Stimulated activated CD4-positive, alpha-beta T cell treated with anti-CD3 and anti-CD28 coated beads, Interleukin-12 subunit alpha, Interleukin-12 subunit beta, amount 100 ng/mL, for 48 hours (primary cell): ENCODE measurements at regions not wholly inside any gene's neighbourhood (a gene's known extent, or its start where the extent isn't known, plus 50 kb on each side); places are given as distances from the start of the nearest gene placed in this dataset.

Experiments used
- DNase-seq, 3 donors: peaks; one replicate each; pipeline ENCODE4 v3.0.0-alpha.2; 2020; ENCODE audit warnings: low read depth in 2 of 3, low spot score in 1 of 3

DNA sequence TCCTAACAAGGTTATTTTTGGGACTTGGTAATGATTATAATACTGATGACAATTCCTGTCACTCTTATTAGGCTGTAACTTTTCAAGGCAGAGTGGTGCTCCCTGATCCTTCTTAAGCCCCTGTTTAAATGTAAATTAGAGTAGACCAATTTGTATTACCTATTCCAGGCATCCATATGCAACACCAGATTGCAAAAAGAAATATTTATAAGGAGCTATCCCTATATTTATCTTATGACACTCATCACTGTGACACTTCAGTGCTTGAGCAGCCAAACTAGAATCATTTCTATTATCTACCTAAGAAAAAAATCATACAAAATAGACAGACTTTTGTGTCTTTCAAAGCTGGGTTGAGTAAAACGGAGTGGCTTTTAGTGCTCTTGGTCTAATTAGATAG, 462.7 kb downstream of the ADGRL2 start:
- no peak for DNase-seq

DNA sequence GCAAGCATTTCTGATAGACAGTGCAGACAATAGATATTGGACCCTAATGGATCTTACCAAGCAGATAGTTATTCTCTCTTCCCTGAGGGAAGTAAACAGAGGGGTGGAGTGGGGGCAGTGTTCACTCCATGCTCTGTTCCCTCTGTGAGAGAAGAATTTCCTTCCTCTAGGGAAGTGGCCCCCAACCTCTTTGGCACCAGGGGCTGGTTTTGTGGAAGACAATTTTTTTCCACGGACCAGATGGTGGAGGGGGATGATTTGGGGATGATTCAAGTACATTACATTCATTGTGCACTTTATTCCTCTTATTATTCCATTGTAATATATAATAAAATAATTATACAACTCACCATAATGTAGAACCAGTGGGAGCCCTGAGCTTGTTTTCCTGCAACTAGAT, 459.9 kb downstream of the ADGRL2 start:
- DNase-seq, result no peak

DNA sequence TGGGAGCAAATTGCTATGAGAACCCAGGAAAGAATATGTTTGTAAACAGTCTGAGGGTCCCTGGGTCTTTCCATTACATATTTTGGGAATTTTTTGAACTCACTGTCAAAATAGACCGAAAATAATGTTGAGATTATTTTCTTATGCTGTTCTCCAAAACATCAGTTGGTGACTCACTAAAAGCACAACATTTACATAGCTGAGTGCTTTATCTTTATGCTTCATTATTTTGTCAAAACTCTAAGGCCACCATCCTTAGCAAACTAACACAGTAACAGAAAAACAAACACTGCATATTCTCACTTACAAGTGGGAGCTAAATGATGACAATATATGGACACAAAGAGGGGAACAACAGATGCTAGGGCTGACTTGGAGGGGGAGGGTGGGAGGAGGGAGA, 459.3 kb downstream of the ADGRL2 start:
- no peak for DNase-seq

DNA sequence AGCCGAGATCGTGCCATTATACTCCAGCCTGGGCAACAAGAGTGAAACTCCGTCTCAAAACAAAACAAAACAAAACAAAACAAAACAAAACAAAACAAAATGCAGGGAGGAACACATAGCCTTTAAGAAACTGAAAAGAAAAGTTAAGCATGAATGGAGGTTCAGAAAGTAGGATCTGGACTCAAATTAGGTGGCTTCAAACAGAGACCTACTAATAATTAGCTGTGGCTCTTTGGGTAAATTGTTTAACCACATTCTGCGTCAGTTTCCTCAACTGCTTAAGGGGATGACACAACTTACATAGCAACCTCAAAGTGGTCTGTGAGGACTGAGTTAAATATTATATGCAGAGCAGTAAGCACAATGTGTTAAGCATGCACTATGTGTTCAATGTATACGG, 458.2 kb downstream of the ADGRL2 start:
- no peak for DNase-seq

DNA sequence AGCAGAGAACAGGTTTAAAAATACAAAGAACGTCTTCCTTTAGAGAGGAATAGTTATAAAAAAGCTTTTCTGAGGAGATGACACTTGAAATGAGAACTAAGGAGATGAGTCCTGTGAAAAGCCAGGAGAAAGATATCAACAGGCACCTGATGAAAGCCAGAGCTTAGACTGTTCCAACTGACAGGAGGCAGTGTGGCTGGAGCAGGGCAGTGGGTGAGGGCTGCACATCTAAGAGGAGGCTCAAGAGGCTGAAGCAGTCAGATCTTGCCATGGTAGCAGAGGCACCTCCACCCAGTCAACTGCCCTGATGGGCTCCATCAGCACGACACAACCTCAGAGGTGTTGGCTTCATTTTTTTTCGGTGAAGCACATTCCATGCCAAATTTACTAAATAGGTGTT, 445.3 kb downstream of the ADGRL2 start:
- DNase-seq, result no peak

DNA sequence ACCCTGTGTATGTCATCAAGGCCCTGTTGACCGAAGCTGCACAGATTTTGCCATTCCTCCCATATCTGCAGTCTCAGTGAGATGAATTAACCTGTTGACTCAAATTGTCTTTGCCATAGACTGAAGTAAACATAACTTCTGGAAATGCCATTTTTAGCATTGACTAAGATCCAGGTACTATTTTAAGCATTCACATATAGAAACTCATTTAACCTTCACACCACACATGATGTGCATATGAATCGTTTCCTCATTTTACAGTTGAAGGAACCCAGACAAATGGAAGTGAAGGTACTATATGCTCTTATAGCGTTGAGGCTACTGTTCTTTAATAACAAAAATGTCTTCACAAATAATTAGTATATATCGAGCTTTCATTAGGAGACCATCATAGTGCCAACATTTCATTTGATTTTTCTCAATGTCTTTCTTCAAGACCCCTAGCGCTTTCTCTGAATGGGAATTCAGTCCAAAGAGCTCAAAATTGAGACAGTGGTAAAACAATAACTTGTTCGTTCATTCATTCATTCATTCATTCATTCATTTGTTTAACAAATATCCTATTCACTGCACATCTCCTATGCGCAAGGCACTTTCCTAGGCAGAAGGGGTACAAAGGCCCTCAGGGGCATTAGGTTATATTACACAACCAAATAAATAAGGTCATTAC, 444.7 kb downstream of the ADGRL2 start:
- DNase-seq, result no peak

DNA sequence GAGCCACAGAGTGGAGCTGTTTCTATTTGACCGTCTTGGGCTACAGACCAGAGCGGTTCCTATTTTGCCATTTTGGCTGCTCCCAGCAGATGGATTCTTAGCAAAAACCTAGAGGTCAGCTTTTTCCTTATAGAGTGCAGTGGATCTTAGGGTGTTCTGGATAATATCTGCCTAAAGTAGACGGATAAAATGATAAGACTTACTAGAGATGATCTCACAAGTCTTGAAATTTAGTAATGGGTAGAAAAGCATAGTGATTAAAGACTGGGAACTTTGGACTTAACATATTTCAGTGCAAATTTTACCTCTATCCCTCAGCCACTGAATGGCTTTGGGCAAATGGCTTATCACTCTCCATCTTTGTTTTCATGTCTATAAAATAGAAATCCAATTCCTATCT, 439.8 kb downstream of the ADGRL2 start:
- no peak for DNase-seq

DNA sequence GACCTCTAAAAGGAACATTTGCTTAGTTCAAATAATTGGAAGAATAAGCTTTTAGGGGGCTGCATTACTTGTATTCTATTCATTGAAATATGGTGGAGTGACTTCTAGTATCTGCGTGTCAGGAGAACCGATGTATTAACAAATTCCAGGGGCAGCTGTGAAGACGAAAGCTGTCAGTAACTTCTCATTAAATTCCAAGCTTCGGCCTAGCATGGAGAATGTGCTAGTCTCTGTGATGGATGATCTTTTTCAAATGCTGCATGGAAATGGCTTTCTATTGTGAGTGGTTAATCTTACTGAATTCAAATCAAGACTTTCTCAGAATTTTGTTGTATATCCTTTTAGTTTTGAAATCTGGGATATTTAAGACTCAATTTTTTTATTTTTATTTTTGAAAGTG, 429.9 kb downstream of the ADGRL2 start:
- DNase-seq, result no peak

DNA sequence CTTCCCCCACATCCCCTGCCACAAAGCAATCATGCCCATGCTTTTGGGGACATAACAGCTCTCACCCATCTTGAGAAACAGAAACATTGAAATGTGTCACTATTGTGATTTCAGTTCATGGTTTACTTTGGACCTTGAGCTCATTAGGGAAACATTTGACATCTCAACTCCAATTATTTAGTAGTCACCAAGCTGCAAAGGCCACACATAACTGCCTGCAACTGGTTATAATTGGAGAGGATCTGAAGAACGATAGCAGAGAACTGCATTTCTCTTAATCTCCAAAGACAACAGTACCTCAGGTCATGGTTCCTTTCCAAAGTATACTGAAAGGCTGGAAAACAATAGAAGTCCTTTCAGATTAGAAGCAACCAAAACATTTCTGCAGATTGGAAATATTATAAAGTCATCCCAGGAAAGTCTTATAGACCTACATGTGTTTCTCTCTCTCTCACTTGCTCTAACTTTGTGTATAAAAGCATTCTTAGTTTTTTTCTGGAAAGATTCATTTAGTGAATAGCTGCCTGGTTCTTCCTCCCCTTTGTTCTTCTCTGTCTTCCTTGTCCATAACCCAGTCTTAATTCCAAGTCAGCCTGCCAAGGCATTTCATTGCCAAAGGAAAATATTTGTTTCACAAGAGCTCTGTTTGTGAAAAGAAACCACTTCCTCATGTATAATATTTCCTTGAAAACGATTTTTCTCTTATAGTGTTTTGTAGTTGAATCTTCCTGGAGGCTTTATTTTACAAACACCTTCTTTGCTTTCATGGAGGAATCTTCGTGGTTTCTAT, 426.8 kb downstream of the ADGRL2 start:
- DNase-seq, result no peak

DNA sequence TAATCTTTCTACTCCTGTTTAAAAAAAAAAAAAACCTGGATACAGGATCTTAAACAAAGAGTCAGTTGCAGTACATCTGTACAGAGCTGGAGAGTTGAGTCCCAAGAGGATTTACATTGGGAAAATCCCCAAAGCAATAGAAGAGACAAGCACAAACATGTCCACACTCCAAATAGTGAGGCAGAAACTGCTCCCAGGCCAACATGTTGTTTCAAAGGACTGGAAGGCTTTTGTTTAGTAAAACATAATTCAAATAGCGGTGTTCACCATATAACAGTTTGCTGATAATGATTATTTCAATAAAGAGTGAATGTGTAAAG, 425.4 kb downstream of the ADGRL2 start:
- no peak for DNase-seq

DNA sequence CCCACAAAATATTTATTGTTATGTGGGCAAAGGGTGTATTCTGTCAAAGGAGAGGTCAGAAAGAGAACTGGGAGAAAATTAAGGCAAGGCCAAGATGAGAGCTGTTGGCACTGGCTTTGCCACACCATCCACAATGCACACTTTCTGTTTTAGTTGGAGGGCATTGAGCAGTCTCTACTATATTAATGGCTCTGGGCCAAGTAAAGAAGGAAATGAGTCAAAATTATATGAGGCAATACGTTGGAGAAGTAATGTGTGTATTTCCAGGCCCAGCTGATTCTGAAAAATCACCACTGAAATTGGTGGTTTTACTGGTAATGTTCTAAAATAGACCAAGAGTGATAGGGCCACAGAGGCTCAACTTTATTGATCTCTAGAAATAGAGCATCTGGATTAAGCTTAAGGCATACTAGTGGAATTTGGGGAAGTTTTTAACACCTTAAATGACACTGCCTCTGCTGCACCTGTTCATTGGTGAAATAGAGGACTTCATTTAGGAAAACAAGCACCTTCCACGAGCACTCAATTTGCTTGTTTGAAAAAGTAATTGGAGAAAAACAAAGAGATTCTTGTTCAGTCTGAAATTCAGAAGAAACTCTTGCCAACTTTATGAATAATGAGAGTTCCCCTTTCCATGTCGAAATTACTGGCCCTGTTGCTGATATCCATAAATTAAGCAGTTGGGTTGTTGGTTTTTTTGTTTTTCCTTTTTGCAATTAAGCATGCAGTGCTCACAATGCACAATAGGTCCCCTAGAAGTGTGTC, 424.9 kb downstream of the ADGRL2 start:
- DNase-seq, result no peak

DNA sequence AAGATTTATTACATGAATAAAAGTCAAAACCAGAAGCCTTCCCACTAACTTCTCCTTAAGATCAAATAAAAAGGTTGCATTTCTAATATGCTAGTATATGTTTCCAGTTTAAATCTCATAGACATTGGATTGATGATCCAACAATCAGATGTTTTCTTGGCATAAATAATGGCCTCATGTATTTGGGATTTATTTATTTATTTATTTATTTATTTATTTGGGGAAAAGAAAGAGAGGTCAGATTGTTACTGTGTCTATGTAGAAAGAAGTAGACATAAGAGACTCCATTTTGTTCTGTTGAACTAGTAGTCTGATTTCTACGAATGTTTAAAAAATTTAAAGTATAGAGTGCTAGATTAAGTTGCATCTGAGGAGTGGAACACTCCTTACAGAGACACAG, 422.4 kb downstream of the ADGRL2 start:
- DNase-seq, result no peak

DNA sequence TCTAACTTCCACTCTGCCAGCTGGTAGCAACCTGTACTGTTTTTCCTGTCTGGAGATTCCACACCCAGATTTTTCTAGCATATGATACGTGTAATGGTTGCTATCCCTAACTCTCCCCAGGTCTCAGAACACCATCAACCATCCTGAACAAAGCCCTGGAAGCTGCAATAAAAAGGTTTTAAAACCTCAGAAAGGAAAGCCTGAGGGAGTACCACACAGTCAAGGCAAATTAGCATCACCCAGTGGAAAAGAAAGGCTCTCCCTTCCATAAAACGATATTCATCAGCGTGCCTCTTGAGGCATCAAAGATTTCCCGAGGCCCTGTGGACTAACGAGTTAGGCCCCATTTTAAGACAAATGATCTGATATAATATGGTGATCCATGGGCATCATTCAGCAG, 421.0 kb downstream of the ADGRL2 start:
- DNase-seq, result no peak

DNA sequence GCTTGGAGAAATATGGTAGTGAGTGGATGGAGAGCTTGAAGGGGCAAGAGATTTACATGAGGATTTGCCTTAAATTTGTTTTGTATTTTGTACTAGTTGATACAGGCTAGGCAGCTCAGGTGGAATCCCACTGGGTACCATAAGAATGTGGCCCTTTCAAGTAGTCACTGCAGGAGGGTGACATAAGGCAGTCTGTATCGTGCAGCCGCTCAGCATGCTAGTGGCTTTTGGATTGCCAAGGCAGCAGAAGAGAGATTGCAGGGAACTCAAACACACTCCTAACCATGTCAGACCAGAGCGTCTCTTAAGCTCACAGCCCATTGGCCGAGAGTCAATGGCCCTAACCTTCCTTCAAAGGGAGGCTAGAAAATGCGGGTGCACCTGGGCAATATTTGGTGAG, 420.0 kb downstream of the ADGRL2 start:
- DNase-seq, result no peak

DNA sequence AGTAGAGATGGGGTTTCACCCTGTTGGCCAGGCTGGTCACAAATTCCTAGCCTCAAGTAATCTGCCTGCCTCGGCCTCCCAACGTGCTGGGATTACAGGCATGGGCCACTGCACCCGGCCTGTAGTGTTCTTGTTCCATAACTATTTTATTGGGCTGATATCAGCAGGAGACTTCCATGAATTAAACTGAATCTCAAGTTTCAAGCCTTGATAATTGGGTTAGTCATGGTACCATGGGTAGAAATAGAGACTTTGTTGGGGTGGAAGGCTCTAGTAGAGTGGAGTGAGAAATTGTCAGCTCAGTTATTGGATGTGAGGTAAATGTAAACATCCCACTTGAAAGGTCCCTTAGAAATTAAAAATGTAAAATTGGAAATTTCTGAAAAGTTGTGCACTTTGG, 419.1 kb downstream of the ADGRL2 start:
- DNase-seq, result no peak

DNA sequence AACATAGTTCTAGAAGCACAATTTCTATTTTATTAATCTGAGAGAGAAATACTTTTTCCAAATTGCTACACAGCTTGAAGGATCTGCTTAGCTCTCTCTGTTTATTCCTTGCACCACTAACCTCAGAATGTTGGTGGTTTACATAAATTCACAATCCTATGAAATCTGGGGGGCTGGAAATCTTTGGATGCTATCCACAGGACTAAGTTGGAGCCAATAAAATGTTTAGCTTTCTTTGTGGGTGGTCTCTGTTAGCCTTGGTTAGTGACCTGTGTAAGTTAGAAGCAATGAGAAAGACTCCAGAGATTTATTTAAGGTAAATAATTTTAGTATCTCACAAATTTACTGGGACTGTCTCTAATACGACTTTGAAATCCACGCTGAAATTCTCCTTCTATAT, 418.1 kb downstream of the ADGRL2 start:
- DNase-seq, result no peak

DNA sequence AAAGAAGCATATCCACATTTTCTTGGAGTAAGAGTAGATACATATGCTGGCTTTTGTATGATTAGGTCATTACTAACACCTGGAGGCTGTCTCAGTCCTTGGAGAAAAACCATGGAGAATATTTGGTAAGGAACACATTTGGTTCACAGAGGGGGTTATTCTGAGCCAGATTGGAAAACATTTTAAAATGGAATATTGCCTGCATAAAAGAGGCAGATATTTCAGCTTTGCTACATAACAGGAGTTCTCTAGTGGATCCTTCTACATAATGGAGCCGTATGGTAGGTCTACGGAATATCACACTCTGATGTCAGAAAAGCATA, 415.1 kb downstream of the ADGRL2 start:
- no peak for DNase-seq

DNA sequence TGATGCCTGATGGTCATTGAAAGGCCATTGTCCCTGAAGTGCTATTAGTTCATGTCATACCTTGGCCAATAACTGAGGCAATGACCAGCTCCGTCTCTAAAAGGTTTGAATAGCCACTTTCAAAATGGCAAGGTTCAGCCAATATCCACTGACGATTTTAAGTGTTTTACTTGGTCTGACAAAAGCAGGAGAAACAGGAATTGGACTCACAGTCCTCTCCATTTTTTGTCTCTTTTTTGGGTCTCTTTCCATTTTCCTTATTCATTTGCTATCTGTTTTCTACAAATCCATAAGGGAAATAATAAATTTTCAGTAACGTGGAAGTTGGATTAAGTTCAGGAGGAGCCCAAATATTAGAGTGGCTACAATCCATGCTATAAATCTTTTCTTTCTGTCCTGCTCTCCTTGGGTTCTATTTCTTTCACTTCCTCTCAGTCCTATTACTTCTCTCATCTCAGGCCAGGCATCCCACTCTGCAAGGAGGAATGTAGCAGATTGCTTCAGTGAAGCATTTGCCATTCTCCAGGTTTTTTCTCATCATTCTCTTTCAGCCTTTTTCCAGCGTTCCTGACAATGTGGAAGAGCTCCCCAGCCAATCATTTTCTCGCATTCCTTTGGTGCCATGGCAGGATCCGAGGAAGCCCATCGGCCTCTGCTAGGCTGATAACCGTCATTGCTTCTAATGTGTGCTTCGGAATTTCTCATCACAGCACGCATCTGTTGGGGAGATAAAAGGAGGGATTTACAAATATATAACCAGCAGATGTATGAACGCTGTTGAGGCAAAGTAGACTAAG, 414.5 kb downstream of the ADGRL2 start:
- no peak for DNase-seq

DNA sequence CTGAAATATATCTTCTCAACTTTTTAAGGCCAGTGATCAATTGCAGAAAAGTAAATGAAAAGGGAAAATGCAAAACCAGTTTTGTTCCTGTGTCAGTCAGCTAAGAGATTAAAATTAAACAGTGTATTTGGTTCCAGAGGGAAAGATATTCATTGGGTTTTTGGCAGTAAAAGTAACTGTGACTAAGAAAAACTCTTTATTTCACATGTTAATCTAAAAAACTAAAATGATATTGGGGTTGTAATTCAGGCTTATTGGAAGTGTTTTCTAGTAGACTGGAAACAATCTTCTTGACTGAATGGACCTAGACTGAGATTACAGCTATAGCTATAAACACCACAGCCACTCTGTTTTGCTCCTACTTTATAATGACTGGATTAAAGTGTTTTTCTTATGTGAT, 413.9 kb downstream of the ADGRL2 start:
- no peak for DNase-seq

DNA sequence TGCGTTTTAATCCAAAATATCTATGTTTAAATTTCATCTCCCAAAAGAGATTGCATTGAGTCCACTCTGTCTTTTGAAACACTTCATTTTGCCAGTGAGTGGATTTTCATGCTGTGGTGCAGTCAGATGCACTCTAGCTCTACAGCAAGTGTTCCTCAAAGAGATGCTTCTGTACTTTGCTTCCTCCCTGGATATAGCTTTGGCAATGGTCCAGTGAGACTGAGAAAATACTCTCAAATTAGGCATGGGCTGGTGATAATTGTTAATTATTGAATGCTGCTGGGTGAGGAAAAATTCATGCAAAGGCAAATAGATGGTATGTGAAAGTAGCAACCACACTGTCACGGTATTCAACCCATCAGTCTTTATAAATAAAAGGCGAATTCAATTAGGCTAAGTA, 396.9 kb downstream of the ADGRL2 start:
- no peak for DNase-seq

DNA sequence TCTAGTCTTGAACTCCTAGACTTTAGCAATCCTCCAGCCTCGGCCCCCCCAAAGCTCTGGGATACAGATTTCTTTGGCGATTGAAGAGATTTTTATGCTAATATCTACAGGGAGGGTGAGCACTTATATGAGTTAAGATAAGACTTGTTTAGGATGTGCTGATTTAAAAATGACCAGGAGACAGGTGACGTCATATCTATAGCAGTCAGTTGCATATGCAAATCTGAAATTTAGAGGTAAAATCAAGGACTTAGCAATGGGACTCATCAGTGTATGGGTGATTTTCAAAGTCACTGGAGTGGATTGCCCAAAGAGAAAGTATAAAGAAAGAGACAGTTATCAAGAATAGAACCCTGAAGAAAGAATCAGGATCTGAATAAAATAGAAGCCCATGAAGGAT, 394.5 kb downstream of the ADGRL2 start:
- no peak for DNase-seq

DNA sequence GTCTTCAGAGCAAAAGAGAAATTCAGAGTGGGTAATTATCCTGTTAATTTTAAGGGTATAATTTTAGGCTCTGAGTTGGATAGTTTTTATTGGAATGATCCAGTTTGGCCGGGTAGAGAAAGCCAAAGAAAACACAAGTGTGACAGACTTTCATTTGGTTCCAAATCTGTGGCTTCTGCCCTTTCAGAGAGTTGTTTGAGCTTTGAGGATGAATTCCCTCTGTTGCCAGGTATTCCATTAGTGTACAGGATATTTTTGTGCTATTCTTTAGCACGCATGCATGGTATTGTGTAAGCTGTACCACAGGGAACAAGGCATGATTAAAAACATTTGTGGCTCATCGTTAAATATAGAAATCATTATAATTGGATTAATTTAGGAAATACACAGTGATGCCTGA, 384.4 kb downstream of the ADGRL2 start:
- no peak for DNase-seq
